ENCODE measurements at regions not wholly inside any gene's neighbourhood (a gene's known extent, or its start where the extent isn't known, plus 50 kb on each side); places are given as distances from the start of the nearest gene placed in this dataset.

DNA sequence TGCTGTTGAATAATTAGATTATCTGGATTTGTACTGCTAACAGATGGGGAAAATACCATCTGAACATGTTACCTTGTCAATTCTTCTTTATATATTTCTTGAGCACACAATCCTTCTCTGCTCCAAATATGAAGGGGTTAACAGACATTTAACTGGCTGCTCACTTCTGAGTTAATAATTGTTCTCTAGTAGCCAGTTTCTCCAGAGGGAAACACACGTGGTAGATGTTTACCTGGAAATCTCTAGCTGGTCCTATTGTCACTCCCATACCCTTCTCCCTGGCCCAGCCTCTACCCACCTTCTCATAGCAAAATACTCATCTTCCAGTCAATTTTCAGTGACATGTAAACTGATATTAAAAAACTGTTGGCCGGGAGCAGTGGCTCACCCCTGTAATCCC, 101.5 kb upstream of the ZNF462 start:
- TF ChIP-seq, protein P1, sequence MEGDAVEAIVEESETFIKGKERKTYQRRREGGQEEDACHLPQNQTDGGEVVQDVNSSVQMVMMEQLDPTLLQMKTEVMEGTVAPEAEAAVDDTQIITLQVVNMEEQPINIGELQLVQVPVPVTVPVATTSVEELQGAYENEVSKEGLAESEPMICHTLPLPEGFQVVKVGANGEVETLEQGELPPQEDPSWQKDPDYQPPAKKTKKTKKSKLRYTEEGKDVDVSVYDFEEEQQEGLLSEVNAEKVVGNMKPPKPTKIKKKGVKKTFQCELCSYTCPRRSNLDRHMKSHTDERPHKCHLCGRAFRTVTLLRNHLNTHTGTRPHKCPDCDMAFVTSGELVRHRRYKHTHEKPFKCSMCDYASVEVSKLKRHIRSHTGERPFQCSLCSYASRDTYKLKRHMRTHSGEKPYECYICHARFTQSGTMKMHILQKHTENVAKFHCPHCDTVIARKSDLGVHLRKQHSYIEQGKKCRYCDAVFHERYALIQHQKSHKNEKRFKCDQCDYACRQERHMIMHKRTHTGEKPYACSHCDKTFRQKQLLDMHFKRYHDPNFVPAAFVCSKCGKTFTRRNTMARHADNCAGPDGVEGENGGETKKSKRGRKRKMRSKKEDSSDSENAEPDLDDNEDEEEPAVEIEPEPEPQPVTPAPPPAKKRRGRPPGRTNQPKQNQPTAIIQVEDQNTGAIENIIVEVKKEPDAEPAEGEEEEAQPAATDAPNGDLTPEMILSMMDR (IDR thresholded peaks at IDR 0.05), result no peak
- no peak for TF ChIP-seq POLR2AphosphoS5 (IDR thresholded peaks at IDR 0.05)
